ENCODE measurements at regions not wholly inside any gene's neighbourhood (a gene's known extent, or its start where the extent isn't known, plus 50 kb on each side); places are given as distances from the start of the nearest gene placed in this dataset.
"Not testable (repeated sequence)": the region's sequence is repeated elsewhere in the genome, so short reads cannot be mapped to it uniquely, and the experiment has no call there.

- no peaks in the 10 kb centered on the region for H3K36me3 ChIP-seq
- H3K27ac ChIP-seq = peak overlapping the region; percentile 100
- peaks cover 50 to 59% of the 10 kb centered on the region in 2 experiments for H3K4me1 ChIP-seq (ENCODE audit: control insufficient read depth in 1 of 2, insufficient read depth in 1 of 2, low read depth in 1 of 2, low read length in 1 of 2)
- H3K9me3 ChIP-seq = no peaks in the 10 kb centered on the region
- peak overlapping the region; percentile 69 to 70 for H3K4me3 ChIP-seq (ENCODE audit: low read depth in 1 of 2, low read length in 1 of 2)
- TF ChIP-seq, protein P1, sequence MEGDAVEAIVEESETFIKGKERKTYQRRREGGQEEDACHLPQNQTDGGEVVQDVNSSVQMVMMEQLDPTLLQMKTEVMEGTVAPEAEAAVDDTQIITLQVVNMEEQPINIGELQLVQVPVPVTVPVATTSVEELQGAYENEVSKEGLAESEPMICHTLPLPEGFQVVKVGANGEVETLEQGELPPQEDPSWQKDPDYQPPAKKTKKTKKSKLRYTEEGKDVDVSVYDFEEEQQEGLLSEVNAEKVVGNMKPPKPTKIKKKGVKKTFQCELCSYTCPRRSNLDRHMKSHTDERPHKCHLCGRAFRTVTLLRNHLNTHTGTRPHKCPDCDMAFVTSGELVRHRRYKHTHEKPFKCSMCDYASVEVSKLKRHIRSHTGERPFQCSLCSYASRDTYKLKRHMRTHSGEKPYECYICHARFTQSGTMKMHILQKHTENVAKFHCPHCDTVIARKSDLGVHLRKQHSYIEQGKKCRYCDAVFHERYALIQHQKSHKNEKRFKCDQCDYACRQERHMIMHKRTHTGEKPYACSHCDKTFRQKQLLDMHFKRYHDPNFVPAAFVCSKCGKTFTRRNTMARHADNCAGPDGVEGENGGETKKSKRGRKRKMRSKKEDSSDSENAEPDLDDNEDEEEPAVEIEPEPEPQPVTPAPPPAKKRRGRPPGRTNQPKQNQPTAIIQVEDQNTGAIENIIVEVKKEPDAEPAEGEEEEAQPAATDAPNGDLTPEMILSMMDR (IDR thresholded peaks at IDR 0.05) = no peak
- H3K27me3 ChIP-seq = no peaks in the 10 kb centered on the region
Measured at GRCh38 chr3:177358977-177359592, 161.8 kb upstream of the TBL1XR1 start.

DNA sequence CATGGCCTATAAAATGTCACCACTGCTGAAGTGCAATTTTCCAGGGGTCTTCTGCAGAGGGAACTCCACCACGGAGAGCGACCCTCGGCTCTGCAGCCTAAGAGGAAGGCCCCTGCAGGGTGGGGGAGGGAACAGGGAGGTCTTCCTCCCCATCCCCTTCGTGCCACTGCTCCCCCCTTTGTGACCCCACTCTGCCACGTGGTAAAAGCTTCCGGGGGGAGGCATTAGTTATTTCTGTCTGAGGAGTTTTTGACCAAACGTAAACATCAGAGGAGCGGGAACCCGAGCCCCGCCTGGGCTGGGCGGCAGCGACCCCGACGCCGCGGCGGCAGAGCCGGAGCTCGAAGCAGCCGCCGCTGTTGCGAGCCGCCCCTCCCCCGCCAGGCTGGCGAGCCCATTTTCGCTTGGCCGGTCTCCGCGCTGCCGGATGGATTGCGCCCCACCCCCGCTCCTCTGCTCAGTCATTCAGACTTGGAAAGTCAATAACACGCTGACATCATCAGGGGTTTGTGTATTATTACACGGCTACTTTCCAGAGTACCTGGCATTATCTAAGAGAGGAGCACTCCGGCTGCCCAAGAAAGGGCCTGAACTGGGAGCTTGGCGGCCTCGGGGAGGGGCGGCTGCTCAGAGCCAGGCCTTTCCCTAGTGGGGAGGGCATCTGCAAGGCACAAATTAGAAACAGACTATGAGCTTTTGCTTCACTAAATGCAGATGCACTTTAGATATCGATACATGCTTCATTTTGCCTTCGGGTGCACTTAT lies 162.5 kb upstream of the TBL1XR1 start:
- TF ChIP-seq, protein P1 (IDR thresholded peaks at IDR 0.05) = peak; percentile 36
- Histone ChIP-seq H3K4me3 (ENCODE audit: low read depth in 1 of 2, low read length in 1 of 2) (peak overlapping the region; percentile 69 to 70), H3K27ac (peak overlapping the region; percentile 100), H3K4me1 (ENCODE audit: control insufficient read depth in 1 of 2, insufficient read depth in 1 of 2, low read depth in 1 of 2, low read length in 1 of 2) (peaks cover 50 to 55% of the 10 kb centered on the region in 2 experiments), H3K9me3 (no peaks in the 10 kb centered on the region), H3K27me3 (no peaks in the 10 kb centered on the region), H3K36me3 (no peaks in the 10 kb centered on the region)

DNA sequence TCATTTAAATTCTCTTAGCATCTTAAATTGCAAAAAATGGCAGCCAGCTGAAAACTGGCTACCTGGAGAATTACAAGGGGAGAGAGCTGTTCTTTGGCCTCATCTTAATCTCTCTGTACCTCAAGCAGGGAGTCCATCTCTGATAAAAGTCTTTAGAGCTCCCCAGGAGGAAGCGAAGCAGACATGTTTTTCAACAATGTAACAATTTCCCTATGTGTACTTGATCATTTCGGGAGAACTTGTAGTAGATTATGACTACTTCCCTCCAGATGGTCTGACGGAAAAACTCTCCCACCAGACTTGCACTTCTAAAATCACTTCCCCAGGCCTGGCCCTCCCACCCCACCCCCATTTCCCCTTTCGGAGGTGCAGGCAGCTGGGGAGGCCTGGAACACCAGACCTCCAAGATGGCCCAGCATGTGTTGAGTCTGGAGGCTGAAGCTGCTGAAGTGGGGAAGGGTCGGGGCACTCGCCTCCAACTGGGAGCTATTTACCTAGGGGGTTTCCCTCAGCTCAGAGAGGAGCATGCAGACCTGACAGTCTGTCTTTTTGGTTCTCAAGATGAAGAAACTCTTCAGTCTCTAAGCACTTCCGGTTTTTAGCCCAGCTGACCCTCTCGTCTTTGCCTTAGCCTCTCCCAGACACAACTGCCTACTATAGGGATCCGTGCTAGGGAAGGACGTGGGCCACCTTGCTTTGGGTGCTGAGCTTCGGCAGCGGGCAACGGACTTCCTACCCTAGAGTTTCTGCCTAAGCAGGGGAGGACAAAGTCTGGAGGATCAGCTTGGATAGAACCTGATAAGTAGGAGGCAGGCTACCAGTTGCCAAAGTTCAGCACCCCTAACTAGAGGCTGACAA lies 164.0 kb upstream of the TBL1XR1 start:
- Histone ChIP-seq H3K27ac (peak overlapping the region; percentile 100), H3K27me3 (no peaks in the 10 kb centered on the region), H3K36me3 (no peaks in the 10 kb centered on the region), H3K9me3 (no peaks in the 10 kb centered on the region), H3K4me1 (ENCODE audit: control insufficient read depth in 1 of 2, insufficient read depth in 1 of 2, low read depth in 1 of 2, low read length in 1 of 2) (peaks cover 50 to 55% of the 10 kb centered on the region in 2 experiments), H3K4me3 (ENCODE audit: low read depth in 1 of 2, low read length in 1 of 2) (peak overlapping the region; percentile 69 to 70)
- TF ChIP-seq, protein P1 (IDR thresholded peaks at IDR 0.05) = no peak

- Histone ChIP-seq H3K27me3 (no peaks in the 10 kb centered on the region), H3K9me3 (no peaks in the 10 kb centered on the region), H3K4me3 (ENCODE audit: low read depth in 1 of 2, low read length in 1 of 2) (no peak overlapping the region), H3K4me1 (ENCODE audit: control insufficient read depth in 1 of 2, insufficient read depth in 1 of 2, low read depth in 1 of 2, low read length in 1 of 2) (peaks cover 43 to 45% of the 10 kb centered on the region in 2 experiments), H3K36me3 (no peaks in the 10 kb centered on the region), H3K27ac (peak overlapping the region; percentile 100)
- TF ChIP-seq, protein P1 (IDR thresholded peaks at IDR 0.05) = no peak
Measured at GRCh38 chr3:177362626-177363025, 165.3 kb upstream of the TBL1XR1 start.

DNA sequence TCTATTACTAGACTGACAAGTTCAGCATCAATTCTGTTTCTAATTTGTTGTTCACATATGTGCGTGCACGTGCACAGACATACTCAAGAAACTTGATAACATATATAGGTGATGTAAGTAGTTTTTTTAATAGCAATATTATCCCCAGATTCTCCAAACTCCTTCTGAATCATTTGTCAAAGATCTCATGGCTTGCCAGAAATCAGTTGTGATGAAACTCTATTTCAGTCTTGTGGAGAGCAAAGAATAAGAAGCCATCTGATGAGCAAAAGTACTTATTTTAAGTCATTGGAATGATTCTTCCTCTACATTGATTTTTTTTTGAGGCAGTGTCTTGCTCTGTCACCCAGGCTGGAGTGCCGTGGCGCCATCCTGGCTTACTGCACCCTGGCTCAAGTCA lies 167.0 kb upstream of the TBL1XR1 start:
- H3K27me3 ChIP-seq = no peaks in the 10 kb centered on the region
- H3K27ac ChIP-seq = no peak overlapping the region

GRCh38 chr3:177365294-177365693 lies 168.0 kb upstream of the TBL1XR1 start:
- H3K9me3 ChIP-seq; H3K27me3 ChIP-seq; H3K4me3 ChIP-seq (ENCODE audit: low read depth in 1 of 2, low read length in 1 of 2): not testable (repeated sequence)

More for the DNA sequence above, 167.0 kb upstream of the TBL1XR1 start:
- Histone ChIP-seq H3K4me3 (ENCODE audit: low read depth in 1 of 2, low read length in 1 of 2) (no peak overlapping the region), H3K4me1 (ENCODE audit: control insufficient read depth in 1 of 2, insufficient read depth in 1 of 2, low read depth in 1 of 2, low read length in 1 of 2) (peaks cover 28 to 29% of the 10 kb centered on the region in 2 experiments), H3K9me3 (no peaks in the 10 kb centered on the region), H3K36me3 (no peaks in the 10 kb centered on the region)
- TF ChIP-seq, protein P1 (IDR thresholded peaks at IDR 0.05) = no peak

More at GRCh38 chr3:177365294-177365693, 168.0 kb upstream of the TBL1XR1 start:
- not testable (repeated sequence) for H3K27ac ChIP-seq, H3K36me3 ChIP-seq
- H3K4me1 ChIP-seq (ENCODE audit: control insufficient read depth in 1 of 2, insufficient read depth in 1 of 2, low read depth in 1 of 2, low read length in 1 of 2) = peaks cover 17 to 18% of the 10 kb centered on the region in 2 experiments
